K562 (cell line): ENCODE measurements at regions not wholly inside any gene's neighbourhood (a gene's known extent, or its start where the extent isn't known, plus 50 kb on each side); places are given as distances from the start of the nearest gene placed in this dataset.

Source experiments
- ATAC-seq: fragments of 200-7000 bp; cut with Tn5 transposase; 3 replicates; pipeline ENCODE4 v1.9.1; 2020; ENCODE audit warnings: moderate library complexity
- BruUV-seq: library from RNA; stranded (reverse); fragments of 400-500 nt; replicated peaks from 2 replicates; lab custom pipeline; 2021; lab: Mats Ljungman, UMichigan
- CTCF ChIA-PET: fragments of 300-600 bp; formaldehyde crosslinking; extraction: SDS; loops from one replicate; lab custom pipeline; 2021; ENCODE audit warnings: low intra/inter-chr PET ratio; lab: Yijun Ruan, JAX
- POLR2A ChIA-PET: fragments of 300-600, 350-650 bp; sonication (Branson Sonifier 250); formaldehyde crosslinking; extraction: SDS; loops from one replicate; lab custom pipeline; 2021; ENCODE audit warnings: antibody characterized with exemption, inconsistent platforms; lab: Yijun Ruan, JAX
- DNase-seq, 4 experiments: peaks; one replicate each; pipeline versions ENCODE4 v3.0.0 to v3.0.0-alpha.2; 2011 to 2018; ENCODE audit warnings: low spot score in 3 of 4, mixed read lengths in 3 of 4; ENCODE audit errors: extremely low read depth in 1 of 4
- FAIRE-seq: peaks from 2 replicates; lab custom pipeline; 2011; peaks lifted over from hg19 to GRCh38; lab: Jason Lieb, UNC
- H2AFZ ChIP-seq: 2 replicates; pipeline ENCODE4 v1.6.0; 2011; ENCODE audit warnings: low read depth, low read length, control low read depth, inconsistent platforms
- H3K27ac ChIP-seq: fragments of 200-600 bp; 3 replicates; pipeline ENCODE4 v1.8.0; 2011; ENCODE audit warnings: low read depth, mild to moderate bottlenecking, control low read depth, inconsistent platforms, low read length, moderate library complexity, mixed read lengths; ENCODE audit errors: extremely low read depth
- H3K27me3 ChIP-seq, 2 experiments: fragments of 300-600 bp in 1 of 2; 2 replicates in 1 of 2; 3 replicates in 1 of 2; pipeline versions ENCODE4 v1.6.0 to v1.8.0; 2011; ENCODE audit warnings: inconsistent platforms in 2 of 2, low read length in 2 of 2, mild to moderate bottlenecking in 1 of 2, mixed read lengths in 1 of 2, moderate library complexity in 1 of 2; ENCODE audit not compliant: control insufficient read depth in 2 of 2, insufficient read depth in 2 of 2
- H3K36me3 ChIP-seq: fragments of 300-600 bp; 3 replicates; pipeline ENCODE4 v1.8.0; 2011; ENCODE audit warnings: mild to moderate bottlenecking, low read length, inconsistent platforms; ENCODE audit not compliant: control insufficient read depth, insufficient read depth
- H3K4me1 ChIP-seq, 2 experiments: fragments of 200-600 bp in 1 of 2; replicated peaks in 1 of 2; 2 replicates in 1 of 2; 3 replicates in 1 of 2; pipeline versions ENCODE4 v1.5.1 to v1.8.0; 2011; ENCODE audit warnings: inconsistent platforms in 2 of 2, low read length in 2 of 2, mild to moderate bottlenecking in 1 of 2, mixed read lengths in 1 of 2, moderate library complexity in 1 of 2; ENCODE audit not compliant: control insufficient read depth in 2 of 2, insufficient read depth in 2 of 2
- H3K4me2 ChIP-seq: 2 replicates; pipeline ENCODE4 v1.6.1; 2011; ENCODE audit warnings: low read length, control low read depth, inconsistent platforms, mixed read lengths; ENCODE audit not compliant: insufficient read depth
- H3K4me3 ChIP-seq: fragments of 200-600 bp; sonication (generic), shearing (Covaris generic); 2 replicates; pipeline ENCODE4 v1.5.1; 2016; ENCODE audit warnings: control low read depth, inconsistent platforms
- H3K79me2 ChIP-seq: fragments of 200-600 bp; 3 replicates; pipeline ENCODE4 v1.8.0; 2011; ENCODE audit warnings: low read length, inconsistent platforms; ENCODE audit not compliant: control insufficient read depth, insufficient read depth
- H3K9ac ChIP-seq, 2 experiments: 2 replicates each; pipeline versions ENCODE4 v1.6.0 to v1.6.1; 2011; ENCODE audit warnings: low read depth in 2 of 2, low read length in 2 of 2, control low read depth in 1 of 2, inconsistent platforms in 1 of 2, mild to moderate bottlenecking in 1 of 2, mixed read lengths in 1 of 2; ENCODE audit not compliant: insufficient read depth in 1 of 2
- H3K9me1 ChIP-seq: one replicate; pipeline ENCODE4 v1.6.0; 2011; ENCODE audit warnings: inconsistent platforms, mild to moderate bottlenecking, low read length, moderate library complexity; ENCODE audit not compliant: control insufficient read depth, insufficient read depth
- H3K9me3 ChIP-seq: replicated peaks from 2 replicates; pipeline ENCODE4 v1.5.1; 2011; ENCODE audit warnings: low read depth, low read length, inconsistent platforms; ENCODE audit not compliant: control insufficient read depth, insufficient read depth
- H4K20me1 ChIP-seq: replicated peaks from 2 replicates; pipeline ENCODE4 v1.6.1; 2011; ENCODE audit warnings: low read length, inconsistent platforms, mixed read lengths; ENCODE audit not compliant: control insufficient read depth, insufficient read depth
- EZH2 ChIP-seq: IDR thresholded peaks from 2 replicates; pipeline ENCODE4 v1.6.1; 2012; ENCODE audit warnings: low read depth, mild to moderate bottlenecking, inconsistent platforms, low read length, borderline replicate concordance
- ILK ChIP-seq: fragments of 450-650 bp; IDR thresholded peaks from 2 replicates; pipeline ENCODE4 v1.6.1; 2016; ENCODE audit warnings: missing genetic modification characterization, low read depth, mild to moderate bottlenecking, missing compliant biosample characterization, moderate library complexity, borderline replicate concordance
- MBD1 ChIP-seq: fragments of 250-450 bp; sonication (Bioruptor Pico); IDR thresholded peaks from 2 replicates; pipeline ENCODE4 v1.8.0; 2022; ENCODE audit warnings: inconsistent platforms
- PRMT5 ChIP-seq: sonication (generic); formaldehyde crosslinking; IDR thresholded peaks from 2 replicates; pipeline ENCODE4 v1.5.0; 2020; ENCODE audit warnings: missing genetic modification reagents
- RBBP5 ChIP-seq: fragments of 200-600 bp; sonication (generic); IDR thresholded peaks from 2 replicates; pipeline ENCODE4 v1.6.1; 2012; ENCODE audit warnings: borderline replicate concordance, mild to moderate bottlenecking, low read length, control low read depth, inconsistent platforms; ENCODE audit not compliant: insufficient read depth, poor library complexity, severe bottlenecking
- TAL1 ChIP-seq: fragments of 450-650 bp; IDR thresholded peaks from 2 replicates; pipeline ENCODE4 v1.6.1; 2016; ENCODE audit warnings: mild to moderate bottlenecking
- ZBTB33 ChIP-seq: sonication (generic); formaldehyde crosslinking; IDR thresholded peaks from 2 replicates; pipeline ENCODE4 v1.8.1; 2023; ENCODE audit warnings: mild to moderate bottlenecking, missing genetic modification reagents
- ZFP1 ChIP-seq: fragments of 450-650 bp; formaldehyde crosslinking; IDR thresholded peaks from 2 replicates; pipeline ENCODE4 v1.4.0; 2020; ENCODE audit warnings: mild to moderate bottlenecking, mixed read lengths
- ZFX ChIP-seq: sonication (generic); formaldehyde crosslinking; IDR thresholded peaks from 2 replicates; pipeline ENCODE4 v1.8.0; 2022; ENCODE audit warnings: mild to moderate bottlenecking, missing genetic modification reagents, moderate library complexity
- ZNF146 ChIP-seq: IDR thresholded peaks from one replicate; pipeline ENCODE4 v1.6.1; 2018; ENCODE audit warnings: missing compliant biosample characterization; ENCODE audit not compliant: unreplicated experiment
- ZNF318 ChIP-seq, 2 experiments: fragments of 450-650 bp; IDR thresholded peaks; 2 replicates each; pipeline ENCODE4 v1.6.1; 2016; ENCODE audit warnings: mild to moderate bottlenecking in 2 of 2, borderline replicate concordance in 1 of 2, low read depth in 1 of 2, moderate library complexity in 1 of 2
- whole genome bisulfite sequencing: fragments of 100-300 bp; shearing (Covaris generic); methylation state at CpG from one replicate; pipeline ENCODE4 v1.1.6; 2016; ENCODE audit warnings: low coverage, mixed read lengths; ENCODE audit not compliant: insufficient coverage; ENCODE audit errors: missing lambda C conversion rate; 5-methylcytosine and 5-hydroxymethylcytosine counted together
- in situ Hi-C: fragments of 300-500 bp; cut with MboI; formaldehyde crosslinking; loops from 4 replicates; pipeline ENCODE4 v1.15.0; 2018; ENCODE audit warnings: inconsistent platforms, mixed read lengths
- intact Hi-C: fragments of 100-400 bp; cut with micrococcal nuclease; formaldehyde crosslinking; loops from 2 replicates; pipeline ENCODE4 v1.14.2; 2022

DNA sequence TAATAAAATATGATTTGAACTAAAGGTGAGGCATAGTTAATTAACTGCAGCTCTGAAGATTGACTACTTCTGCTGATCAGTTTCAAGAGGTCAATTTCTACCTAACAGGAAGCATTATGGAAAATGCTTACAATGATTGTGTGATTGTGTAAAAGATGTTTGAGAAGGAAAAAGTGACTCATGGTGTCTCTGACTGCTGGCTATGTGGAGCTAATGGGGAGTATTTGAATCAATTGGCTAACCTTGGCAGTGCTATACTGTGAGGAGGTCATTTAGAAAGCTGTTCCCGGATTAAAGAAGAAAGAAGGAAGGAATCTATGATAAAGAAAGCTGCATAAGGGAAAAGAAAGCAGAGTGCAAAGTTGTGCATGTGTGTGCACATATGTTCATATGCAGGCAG lies 376.5 kb downstream of the ADGRL2 start:
- FAIRE-seq: no peak
- ChIA-PET POLR2A (no interaction called here), CTCF (no interaction called here)
- H3K27me3 ChIP-seq: no peaks in the 10 kb centered on the region
- H3K4me2 ChIP-seq: no peak overlapping the region
- 0% methylated on average over 1 of the region's 1 CpG for WGBS
- H2AFZ ChIP-seq: no peak overlapping the region
- H3K79me2 ChIP-seq: no peaks in the 10 kb centered on the region
- H3K9me3 ChIP-seq: no peaks in the 10 kb centered on the region
- H3K9me1 ChIP-seq: no peaks in the 10 kb centered on the region
- H3K4me3 ChIP-seq: no peak overlapping the region
- no peaks in the 10 kb centered on the region for H3K36me3 ChIP-seq
- intact Hi-C loops (no loop called here), in situ Hi-C loops (no loop called here)
- no peak for DNase-seq
- TF ChIP-seq ZFX (CRISPR knock-in tag) (no peak), ILK (no peak), ZNF318 (IDR thresholded peaks at IDR 0.05; ENCODE audit: borderline replicate concordance in 1 of 2, low read depth in 1 of 2) (no peak), PRMT5 (CRISPR knock-in tag) (no peak), ZNF146 (CRISPR knock-in tag) (no peak), TAL1 (no peak), MBD1 (CRISPR knock-in tag) (no peak), ZFP1 (no peak), RBBP5 (no peak), ZBTB33 (CRISPR knock-in tag) (no peak), EZH2 (no peak)
- TF ChIP-seq, all 486 proteins: peak for 0
- no peak for ATAC-seq
- Histone ChIP-seq H3K27ac (no peak overlapping the region), H3K9ac (no peak overlapping the region), H3K4me1 (no peaks in the 10 kb centered on the region), H4K20me1 (no peaks in the 10 kb centered on the region)
- no TSS peak for BruUV-seq
